Lower leg skin (tissue), 3 donors: ENCODE measurements at regions not wholly inside any gene's neighbourhood (a gene's known extent, or its start where the extent isn't known, plus 50 kb on each side); places are given as distances from the start of the nearest gene placed in this dataset.

Experiments
- POLR2A ChIP-seq, 2 donors: fragments of 450-650 bp; IDR thresholded peaks; one replicate each; pipeline ENCODE4 v1.6.1; 2016 to 2017; ENCODE audit warnings: antibody characterized with exemption in 2 of 2, mild to moderate bottlenecking in 1 of 2, moderate library complexity in 1 of 2
- TF ChIP-seq, protein P1 (sequence below), 3 donors: fragments of 450-650 bp; IDR thresholded peaks; one replicate each; pipeline ENCODE4 v1.5.1; 2016; ENCODE audit warnings: antibody characterized with exemption in 3 of 3, mild to moderate bottlenecking in 3 of 3, moderate library complexity in 2 of 3

DNA sequence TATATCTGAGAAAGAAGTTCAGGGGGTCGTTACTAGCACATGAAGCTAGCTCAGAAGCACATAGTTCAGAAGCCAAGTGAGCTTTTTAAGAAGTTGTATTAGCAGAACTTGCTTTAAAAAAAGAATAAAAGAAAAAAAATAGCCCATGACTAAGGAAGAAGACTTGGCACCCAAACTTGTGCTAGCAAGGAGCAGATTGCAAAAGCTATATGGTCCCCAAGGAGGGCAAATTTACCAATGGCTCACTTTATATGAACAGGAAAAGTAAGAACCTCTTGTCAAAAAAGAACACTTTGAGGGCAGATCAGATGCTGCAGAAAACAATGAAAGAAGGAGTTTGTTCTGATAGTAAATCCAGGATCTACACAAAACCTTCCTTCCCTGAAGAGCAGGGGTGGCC is 486.5 kb upstream of the ACVR2A start:
- TF ChIP-seq, protein P1, sequence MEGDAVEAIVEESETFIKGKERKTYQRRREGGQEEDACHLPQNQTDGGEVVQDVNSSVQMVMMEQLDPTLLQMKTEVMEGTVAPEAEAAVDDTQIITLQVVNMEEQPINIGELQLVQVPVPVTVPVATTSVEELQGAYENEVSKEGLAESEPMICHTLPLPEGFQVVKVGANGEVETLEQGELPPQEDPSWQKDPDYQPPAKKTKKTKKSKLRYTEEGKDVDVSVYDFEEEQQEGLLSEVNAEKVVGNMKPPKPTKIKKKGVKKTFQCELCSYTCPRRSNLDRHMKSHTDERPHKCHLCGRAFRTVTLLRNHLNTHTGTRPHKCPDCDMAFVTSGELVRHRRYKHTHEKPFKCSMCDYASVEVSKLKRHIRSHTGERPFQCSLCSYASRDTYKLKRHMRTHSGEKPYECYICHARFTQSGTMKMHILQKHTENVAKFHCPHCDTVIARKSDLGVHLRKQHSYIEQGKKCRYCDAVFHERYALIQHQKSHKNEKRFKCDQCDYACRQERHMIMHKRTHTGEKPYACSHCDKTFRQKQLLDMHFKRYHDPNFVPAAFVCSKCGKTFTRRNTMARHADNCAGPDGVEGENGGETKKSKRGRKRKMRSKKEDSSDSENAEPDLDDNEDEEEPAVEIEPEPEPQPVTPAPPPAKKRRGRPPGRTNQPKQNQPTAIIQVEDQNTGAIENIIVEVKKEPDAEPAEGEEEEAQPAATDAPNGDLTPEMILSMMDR (IDR thresholded peaks at IDR 0.05): no peak
- no peak for TF ChIP-seq POLR2A (IDR thresholded peaks at IDR 0.05)
